ENCODE measurements at regions not wholly inside any gene's neighbourhood (a gene's known extent, or its start where the extent isn't known, plus 50 kb on each side); places are given as distances from the start of the nearest gene placed in this dataset.

GRCh38 chr12:77433799-77434198 is 368.4 kb upstream of the E2F7 start:
- Histone ChIP-seq H3K4me1 (replicated peaks in 1 of 2; ENCODE audit: control insufficient read depth in 2 of 2, insufficient read depth in 2 of 2, low read length in 2 of 2) (no peaks in the 10 kb centered on the region), H3K9me1 (ENCODE audit: control insufficient read depth, insufficient read depth, low read length) (no peaks in the 10 kb centered on the region), H3K9ac (ENCODE audit: insufficient read depth in 1 of 2, low read depth in 2 of 2, low read length in 2 of 2) (no peak overlapping the region), H3K27me3 (ENCODE audit: control insufficient read depth in 2 of 2, insufficient read depth in 2 of 2, low read length in 2 of 2) (no peaks in the 10 kb centered on the region), H3K27ac (ENCODE audit: extremely low read depth, low read depth, low read length) (no peak overlapping the region), H2AFZ (ENCODE audit: low read depth, low read length) (no peak overlapping the region), H3K79me2 (ENCODE audit: control insufficient read depth, insufficient read depth, low read length) (no peaks in the 10 kb centered on the region), H3K9me3 (replicated peaks; ENCODE audit: control insufficient read depth, insufficient read depth, low read depth, low read length) (no peaks in the 10 kb centered on the region), H3K4me2 (ENCODE audit: insufficient read depth, low read length) (no peak overlapping the region), H3K4me3 (no peak overlapping the region), H3K36me3 (ENCODE audit: control insufficient read depth, insufficient read depth, low read length) (no peaks in the 10 kb centered on the region), H4K20me1 (replicated peaks; ENCODE audit: control insufficient read depth, insufficient read depth, low read length) (no peaks in the 10 kb centered on the region)
- ChIA-PET POLR2A (no interaction called here), CTCF (ENCODE audit: low intra/inter-chr PET ratio) (no interaction called here)
- 0% methylated on average over 3 of the region's 3 CpGs for WGBS (ENCODE audit: insufficient coverage, low coverage, missing lambda C conversion rate)
- DNase-seq (ENCODE audit: extremely low read depth in 1 of 4, low spot score in 3 of 4) = no peak
- FAIRE-seq = no peak
- BruUV-seq (replicated peaks) = no TSS peak
- TF ChIP-seq CEBPZ (IDR thresholded peaks at IDR 0.05; ENCODE audit: borderline replicate concordance, low read depth, low read length) (no peak), POLR2AphosphoS2 (IDR thresholded peaks at IDR 0.05; ENCODE audit: low read length) (no peak), BACH1 (tag; IDR thresholded peaks at IDR 0.05) (no peak), PTTG1 (tag; IDR thresholded peaks at IDR 0.05; ENCODE audit: low read depth) (no peak), FOS (IDR thresholded peaks at IDR 0.05; ENCODE audit: extremely low read depth, insufficient read length) (no peak), SLC30A9 (CRISPR knock-in tag; IDR thresholded peaks at IDR 0.05) (no peak), THRAP3 (IDR thresholded peaks at IDR 0.05; ENCODE audit: borderline replicate concordance) (no peak)
- TF ChIP-seq, protein P1, sequence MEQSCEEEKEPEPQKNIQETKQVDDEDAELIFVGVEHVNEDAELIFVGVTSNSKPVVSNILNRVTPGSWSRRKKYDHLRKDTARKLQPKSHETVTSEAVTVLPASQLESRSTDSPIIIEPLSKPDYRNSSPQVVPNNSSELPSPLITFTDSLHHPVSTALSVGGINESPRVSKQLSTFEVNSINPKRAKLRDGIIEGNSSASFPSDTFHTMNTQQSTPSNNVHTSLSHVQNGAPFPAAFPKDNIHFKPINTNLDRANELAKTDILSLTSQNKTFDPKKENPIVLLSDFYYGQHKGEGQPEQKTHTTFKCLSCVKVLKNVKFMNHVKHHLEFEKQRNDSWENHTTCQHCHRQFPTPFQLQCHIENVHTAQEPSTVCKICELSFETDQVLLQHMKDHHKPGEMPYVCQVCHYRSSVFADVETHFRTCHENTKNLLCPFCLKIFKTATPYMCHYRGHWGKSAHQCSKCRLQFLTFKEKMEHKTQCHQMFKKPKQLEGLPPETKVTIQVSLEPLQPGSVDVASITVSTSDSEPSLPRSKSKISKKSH (CRISPR knock-in tag; IDR thresholded peaks at IDR 0.05) = no peak
- TF ChIP-seq, protein P2, sequence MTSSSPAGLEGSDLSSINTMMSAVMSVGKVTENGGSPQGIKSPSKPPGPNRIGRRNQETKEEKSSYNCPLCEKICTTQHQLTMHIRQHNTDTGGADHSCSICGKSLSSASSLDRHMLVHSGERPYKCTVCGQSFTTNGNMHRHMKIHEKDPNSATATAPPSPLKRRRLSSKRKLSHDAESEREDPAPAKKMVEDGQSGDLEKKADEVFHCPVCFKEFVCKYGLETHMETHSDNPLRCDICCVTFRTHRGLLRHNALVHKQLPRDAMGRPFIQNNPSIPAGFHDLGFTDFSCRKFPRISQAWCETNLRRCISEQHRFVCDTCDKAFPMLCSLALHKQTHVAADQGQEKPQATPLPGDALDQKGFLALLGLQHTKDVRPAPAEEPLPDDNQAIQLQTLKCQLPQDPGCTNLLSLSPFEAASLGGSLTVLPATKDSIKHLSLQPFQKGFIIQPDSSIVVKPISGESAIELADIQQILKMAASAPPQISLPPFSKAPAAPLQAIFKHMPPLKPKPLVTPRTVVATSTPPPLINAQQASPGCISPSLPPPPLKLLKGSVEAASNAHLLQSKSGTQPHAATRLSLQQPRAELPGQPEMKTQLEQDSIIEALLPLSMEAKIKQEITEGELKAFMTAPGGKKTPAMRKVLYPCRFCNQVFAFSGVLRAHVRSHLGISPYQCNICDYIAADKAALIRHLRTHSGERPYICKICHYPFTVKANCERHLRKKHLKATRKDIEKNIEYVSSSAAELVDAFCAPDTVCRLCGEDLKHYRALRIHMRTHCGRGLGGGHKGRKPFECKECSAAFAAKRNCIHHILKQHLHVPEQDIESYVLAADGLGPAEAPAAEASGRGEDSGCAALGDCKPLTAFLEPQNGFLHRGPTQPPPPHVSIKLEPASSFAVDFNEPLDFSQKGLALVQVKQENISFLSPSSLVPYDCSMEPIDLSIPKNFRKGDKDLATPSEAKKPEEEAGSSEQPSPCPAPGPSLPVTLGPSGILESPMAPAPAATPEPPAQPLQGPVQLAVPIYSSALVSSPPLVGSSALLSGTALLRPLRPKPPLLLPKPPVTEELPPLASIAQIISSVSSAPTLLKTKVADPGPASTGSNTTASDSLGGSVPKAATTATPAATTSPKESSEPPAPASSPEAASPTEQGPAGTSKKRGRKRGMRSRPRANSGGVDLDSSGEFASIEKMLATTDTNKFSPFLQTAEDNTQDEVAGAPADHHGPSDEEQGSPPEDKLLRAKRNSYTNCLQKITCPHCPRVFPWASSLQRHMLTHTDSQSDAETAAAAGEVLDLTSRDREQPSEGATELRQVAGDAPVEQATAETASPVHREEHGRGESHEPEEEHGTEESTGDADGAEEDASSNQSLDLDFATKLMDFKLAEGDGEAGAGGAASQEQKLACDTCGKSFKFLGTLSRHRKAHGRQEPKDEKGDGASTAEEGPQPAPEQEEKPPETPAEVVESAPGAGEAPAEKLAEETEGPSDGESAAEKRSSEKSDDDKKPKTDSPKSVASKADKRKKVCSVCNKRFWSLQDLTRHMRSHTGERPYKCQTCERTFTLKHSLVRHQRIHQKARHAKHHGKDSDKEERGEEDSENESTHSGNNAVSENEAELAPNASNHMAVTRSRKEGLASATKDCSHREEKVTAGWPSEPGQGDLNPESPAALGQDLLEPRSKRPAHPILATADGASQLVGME (CRISPR knock-in tag; IDR thresholded peaks at IDR 0.05) = no peak
- TF ChIP-seq, protein P3, sequence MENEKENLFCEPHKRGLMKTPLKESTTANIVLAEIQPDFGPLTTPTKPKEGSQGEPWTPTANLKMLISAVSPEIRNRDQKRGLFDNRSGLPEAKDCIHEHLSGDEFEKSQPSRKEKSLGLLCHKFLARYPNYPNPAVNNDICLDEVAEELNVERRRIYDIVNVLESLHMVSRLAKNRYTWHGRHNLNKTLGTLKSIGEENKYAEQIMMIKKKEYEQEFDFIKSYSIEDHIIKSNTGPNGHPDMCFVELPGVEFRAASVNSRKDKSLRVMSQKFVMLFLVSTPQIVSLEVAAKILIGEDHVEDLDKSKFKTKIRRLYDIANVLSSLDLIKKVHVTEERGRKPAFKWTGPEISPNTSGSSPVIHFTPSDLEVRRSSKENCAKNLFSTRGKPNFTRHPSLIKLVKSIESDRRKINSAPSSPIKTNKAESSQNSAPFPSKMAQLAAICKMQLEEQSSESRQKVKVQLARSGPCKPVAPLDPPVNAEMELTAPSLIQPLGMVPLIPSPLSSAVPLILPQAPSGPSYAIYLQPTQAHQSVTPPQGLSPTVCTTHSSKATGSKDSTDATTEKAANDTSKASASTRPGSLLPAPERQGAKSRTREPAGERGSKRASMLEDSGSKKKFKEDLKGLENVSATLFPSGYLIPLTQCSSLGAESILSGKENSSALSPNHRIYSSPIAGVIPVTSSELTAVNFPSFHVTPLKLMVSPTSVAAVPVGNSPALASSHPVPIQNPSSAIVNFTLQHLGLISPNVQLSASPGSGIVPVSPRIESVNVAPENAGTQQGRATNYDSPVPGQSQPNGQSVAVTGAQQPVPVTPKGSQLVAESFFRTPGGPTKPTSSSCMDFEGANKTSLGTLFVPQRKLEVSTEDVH (IDR thresholded peaks at IDR 0.05; ENCODE audit: low read depth, partially characterized antibody) = no peak
- in situ Hi-C loops (cut with MboI) (no loop called here), intact Hi-C loops (cut with micrococcal nuclease) (no loop called here)
- ATAC-seq = no peak
